H1 (cell line): ENCODE measurements at regions not wholly inside any gene's neighbourhood (a gene's known extent, or its start where the extent isn't known, plus 50 kb on each side); places are given as distances from the start of the nearest gene placed in this dataset.

ENCODE experiments used
- BCL11A ChIP-seq, 2 experiments: IDR thresholded peaks; one replicate each; pipeline ENCODE4 v1.6.1; 2011; ENCODE audit warnings: low read depth in 2 of 2, low read length in 2 of 2, mild to moderate bottlenecking in 2 of 2
- CREB1 ChIP-seq: IDR thresholded peaks from 2 replicates; pipeline ENCODE4 v1.6.1; 2012; ENCODE audit warnings: inconsistent platforms
- RAD21 ChIP-seq, 2 experiments: IDR thresholded peaks in 1 of 2; conservative IDR thresholded peaks in 1 of 2; 2 replicates each; pipeline ENCODE4 v1.6.1; 2011; ENCODE audit warnings: low read depth in 2 of 2, low read length in 2 of 2, improper control_type of control experiment in 1 of 2, inconsistent platforms in 1 of 2, mild to moderate bottlenecking in 1 of 2, moderate library complexity in 1 of 2
- SIN3A ChIP-seq, 2 experiments: IDR thresholded peaks in 1 of 2; conservative IDR thresholded peaks in 1 of 2; 2 replicates each; pipeline ENCODE4 v1.6.1; 2011 to 2012; ENCODE audit warnings: low read length in 2 of 2, improper control_type of control experiment in 1 of 2, low read depth in 1 of 2, mild to moderate bottlenecking in 1 of 2
- TF ChIP-seq, protein P1 (sequence below): fragments of 300-600 bp; sonication (generic); IDR thresholded peaks from 2 replicates; pipeline ENCODE4 v1.7.1; 2012; ENCODE audit warnings: low read length, moderate library complexity, mild to moderate bottlenecking, inconsistent platforms; ENCODE audit not compliant: insufficient replicate concordance
- TF ChIP-seq, protein P2 (sequence below): IDR thresholded peaks from 2 replicates; pipeline ENCODE4 v1.6.1; 2012; ENCODE audit warnings: low read length, inconsistent platforms

- TF ChIP-seq, protein P1, sequence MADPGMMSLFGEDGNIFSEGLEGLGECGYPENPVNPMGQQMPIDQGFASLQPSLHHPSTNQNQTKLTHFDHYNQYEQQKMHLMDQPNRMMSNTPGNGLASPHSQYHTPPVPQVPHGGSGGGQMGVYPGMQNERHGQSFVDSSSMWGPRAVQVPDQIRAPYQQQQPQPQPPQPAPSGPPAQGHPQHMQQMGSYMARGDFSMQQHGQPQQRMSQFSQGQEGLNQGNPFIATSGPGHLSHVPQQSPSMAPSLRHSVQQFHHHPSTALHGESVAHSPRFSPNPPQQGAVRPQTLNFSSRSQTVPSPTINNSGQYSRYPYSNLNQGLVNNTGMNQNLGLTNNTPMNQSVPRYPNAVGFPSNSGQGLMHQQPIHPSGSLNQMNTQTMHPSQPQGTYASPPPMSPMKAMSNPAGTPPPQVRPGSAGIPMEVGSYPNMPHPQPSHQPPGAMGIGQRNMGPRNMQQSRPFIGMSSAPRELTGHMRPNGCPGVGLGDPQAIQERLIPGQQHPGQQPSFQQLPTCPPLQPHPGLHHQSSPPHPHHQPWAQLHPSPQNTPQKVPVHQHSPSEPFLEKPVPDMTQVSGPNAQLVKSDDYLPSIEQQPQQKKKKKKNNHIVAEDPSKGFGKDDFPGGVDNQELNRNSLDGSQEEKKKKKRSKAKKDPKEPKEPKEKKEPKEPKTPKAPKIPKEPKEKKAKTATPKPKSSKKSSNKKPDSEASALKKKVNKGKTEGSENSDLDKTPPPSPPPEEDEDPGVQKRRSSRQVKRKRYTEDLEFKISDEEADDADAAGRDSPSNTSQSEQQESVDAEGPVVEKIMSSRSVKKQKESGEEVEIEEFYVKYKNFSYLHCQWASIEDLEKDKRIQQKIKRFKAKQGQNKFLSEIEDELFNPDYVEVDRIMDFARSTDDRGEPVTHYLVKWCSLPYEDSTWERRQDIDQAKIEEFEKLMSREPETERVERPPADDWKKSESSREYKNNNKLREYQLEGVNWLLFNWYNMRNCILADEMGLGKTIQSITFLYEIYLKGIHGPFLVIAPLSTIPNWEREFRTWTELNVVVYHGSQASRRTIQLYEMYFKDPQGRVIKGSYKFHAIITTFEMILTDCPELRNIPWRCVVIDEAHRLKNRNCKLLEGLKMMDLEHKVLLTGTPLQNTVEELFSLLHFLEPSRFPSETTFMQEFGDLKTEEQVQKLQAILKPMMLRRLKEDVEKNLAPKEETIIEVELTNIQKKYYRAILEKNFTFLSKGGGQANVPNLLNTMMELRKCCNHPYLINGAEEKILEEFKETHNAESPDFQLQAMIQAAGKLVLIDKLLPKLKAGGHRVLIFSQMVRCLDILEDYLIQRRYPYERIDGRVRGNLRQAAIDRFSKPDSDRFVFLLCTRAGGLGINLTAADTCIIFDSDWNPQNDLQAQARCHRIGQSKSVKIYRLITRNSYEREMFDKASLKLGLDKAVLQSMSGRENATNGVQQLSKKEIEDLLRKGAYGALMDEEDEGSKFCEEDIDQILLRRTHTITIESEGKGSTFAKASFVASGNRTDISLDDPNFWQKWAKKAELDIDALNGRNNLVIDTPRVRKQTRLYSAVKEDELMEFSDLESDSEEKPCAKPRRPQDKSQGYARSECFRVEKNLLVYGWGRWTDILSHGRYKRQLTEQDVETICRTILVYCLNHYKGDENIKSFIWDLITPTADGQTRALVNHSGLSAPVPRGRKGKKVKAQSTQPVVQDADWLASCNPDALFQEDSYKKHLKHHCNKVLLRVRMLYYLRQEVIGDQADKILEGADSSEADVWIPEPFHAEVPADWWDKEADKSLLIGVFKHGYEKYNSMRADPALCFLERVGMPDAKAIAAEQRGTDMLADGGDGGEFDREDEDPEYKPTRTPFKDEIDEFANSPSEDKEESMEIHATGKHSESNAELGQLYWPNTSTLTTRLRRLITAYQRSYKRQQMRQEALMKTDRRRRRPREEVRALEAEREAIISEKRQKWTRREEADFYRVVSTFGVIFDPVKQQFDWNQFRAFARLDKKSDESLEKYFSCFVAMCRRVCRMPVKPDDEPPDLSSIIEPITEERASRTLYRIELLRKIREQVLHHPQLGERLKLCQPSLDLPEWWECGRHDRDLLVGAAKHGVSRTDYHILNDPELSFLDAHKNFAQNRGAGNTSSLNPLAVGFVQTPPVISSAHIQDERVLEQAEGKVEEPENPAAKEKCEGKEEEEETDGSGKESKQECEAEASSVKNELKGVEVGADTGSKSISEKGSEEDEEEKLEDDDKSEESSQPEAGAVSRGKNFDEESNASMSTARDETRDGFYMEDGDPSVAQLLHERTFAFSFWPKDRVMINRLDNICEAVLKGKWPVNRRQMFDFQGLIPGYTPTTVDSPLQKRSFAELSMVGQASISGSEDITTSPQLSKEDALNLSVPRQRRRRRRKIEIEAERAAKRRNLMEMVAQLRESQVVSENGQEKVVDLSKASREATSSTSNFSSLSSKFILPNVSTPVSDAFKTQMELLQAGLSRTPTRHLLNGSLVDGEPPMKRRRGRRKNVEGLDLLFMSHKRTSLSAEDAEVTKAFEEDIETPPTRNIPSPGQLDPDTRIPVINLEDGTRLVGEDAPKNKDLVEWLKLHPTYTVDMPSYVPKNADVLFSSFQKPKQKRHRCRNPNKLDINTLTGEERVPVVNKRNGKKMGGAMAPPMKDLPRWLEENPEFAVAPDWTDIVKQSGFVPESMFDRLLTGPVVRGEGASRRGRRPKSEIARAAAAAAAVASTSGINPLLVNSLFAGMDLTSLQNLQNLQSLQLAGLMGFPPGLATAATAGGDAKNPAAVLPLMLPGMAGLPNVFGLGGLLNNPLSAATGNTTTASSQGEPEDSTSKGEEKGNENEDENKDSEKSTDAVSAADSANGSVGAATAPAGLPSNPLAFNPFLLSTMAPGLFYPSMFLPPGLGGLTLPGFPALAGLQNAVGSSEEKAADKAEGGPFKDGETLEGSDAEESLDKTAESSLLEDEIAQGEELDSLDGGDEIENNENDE, result no peak
- TF ChIP-seq BCL11A (IDR thresholded peaks at IDR 0.05; ENCODE audit: low read depth in 2 of 2, low read length in 2 of 2) (no peak), SIN3A (conservative IDR thresholded peaks at IDR 0.05 in 1 of 2, IDR thresholded peaks at IDR 0.05 in 1 of 2; ENCODE audit: low read depth in 1 of 2, low read length in 2 of 2) (peak in 1 of 2 experiments; percentile 48; a peak in 1 of 4 replicates), CREB1 (0 out of 2 replicates have a peak, but pooled peaks have one; percentile 39), RAD21 (IDR thresholded peaks at IDR 0.05 in 1 of 2, conservative IDR thresholded peaks at IDR 0.05 in 1 of 2; ENCODE audit: low read depth in 2 of 2, low read length in 2 of 2) (peak; percentile 80 to 85)
- TF ChIP-seq, protein P2, sequence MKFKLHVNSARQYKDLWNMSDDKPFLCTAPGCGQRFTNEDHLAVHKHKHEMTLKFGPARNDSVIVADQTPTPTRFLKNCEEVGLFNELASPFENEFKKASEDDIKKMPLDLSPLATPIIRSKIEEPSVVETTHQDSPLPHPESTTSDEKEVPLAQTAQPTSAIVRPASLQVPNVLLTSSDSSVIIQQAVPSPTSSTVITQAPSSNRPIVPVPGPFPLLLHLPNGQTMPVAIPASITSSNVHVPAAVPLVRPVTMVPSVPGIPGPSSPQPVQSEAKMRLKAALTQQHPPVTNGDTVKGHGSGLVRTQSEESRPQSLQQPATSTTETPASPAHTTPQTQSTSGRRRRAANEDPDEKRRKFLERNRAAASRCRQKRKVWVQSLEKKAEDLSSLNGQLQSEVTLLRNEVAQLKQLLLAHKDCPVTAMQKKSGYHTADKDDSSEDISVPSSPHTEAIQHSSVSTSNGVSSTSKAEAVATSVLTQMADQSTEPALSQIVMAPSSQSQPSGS, result no peak
- TF ChIP-seq, all 59 proteins: peak for 10
Observed at GRCh38 chr3:194269610-194270145, 81.5 kb downstream of the CPN2 start (continued).
